ENCODE measurements at regions not wholly inside any gene's neighbourhood (a gene's known extent, or its start where the extent isn't known, plus 50 kb on each side); places are given as distances from the start of the nearest gene placed in this dataset.

GRCh38 chr2:198782734-198783133 lies 675.0 kb downstream of the SATB2 start:
- no peak for DNase-seq

- no peak for DNase-seq
Measured at GRCh38 chr2:198776616-198777406, 680.9 kb downstream of the SATB2 start.

- no peak for DNase-seq
Measured at GRCh38 chr2:198775737-198776136, 682.0 kb downstream of the SATB2 start.

GRCh38 chr2:198774576-198774975 lies 683.2 kb downstream of the SATB2 start:
- DNase-seq, result no peak

- DNase-seq, result no peak
Measured at GRCh38 chr2:198767694-198768093, 690.0 kb downstream of the SATB2 start.

GRCh38 chr2:198763793-198764192 lies 693.9 kb downstream of the SATB2 start:
- no peak for DNase-seq

- no peak for DNase-seq
Measured at GRCh38 chr2:198762441-198762840, 695.3 kb downstream of the SATB2 start.

- no peak for DNase-seq
Measured at GRCh38 chr2:198757069-198757468, 700.7 kb downstream of the SATB2 start.

- DNase-seq, result no peak
Measured at GRCh38 chr2:198756166-198756565, 701.6 kb downstream of the SATB2 start.

- DNase-seq, result no peak
Measured at GRCh38 chr2:198753101-198753500, 704.6 kb downstream of the SATB2 start.

- no peak for DNase-seq
Measured at GRCh38 chr2:198749364-198749763, 708.4 kb downstream of the SATB2 start.

GRCh38 chr2:198731842-198732399 lies 725.8 kb downstream of the SATB2 start:
- no peak for DNase-seq

- no peak for DNase-seq
Measured at GRCh38 chr2:198720266-198720665, 737.5 kb downstream of the SATB2 start.

- DNase-seq, result no peak
Measured at GRCh38 chr2:198717451-198717850, 740.3 kb downstream of the SATB2 start.

GRCh38 chr2:198715302-198715835 lies 742.4 kb downstream of the SATB2 start:
- DNase-seq, result no peak

- DNase-seq, result no peak
Measured at GRCh38 chr2:198712485-198712884, 745.3 kb downstream of the SATB2 start.

GRCh38 chr2:198711484-198711883 lies 746.3 kb downstream of the SATB2 start:
- DNase-seq, result no peak

GRCh38 chr2:198710562-198710961 lies 747.2 kb downstream of the SATB2 start:
- no peak for DNase-seq

- no peak for DNase-seq
Measured at GRCh38 chr2:198706476-198707082, 751.2 kb downstream of the SATB2 start.

GRCh38 chr2:198703281-198703680 lies 754.5 kb downstream of the SATB2 start:
- DNase-seq, result no peak

GRCh38 chr2:198702796-198703195 lies 754.9 kb downstream of the SATB2 start:
- DNase-seq, result no peak

- DNase-seq, result no peak
Measured at GRCh38 chr2:198701481-198701880, 756.3 kb downstream of the SATB2 start.

GRCh38 chr2:198700319-198700718 lies 757.4 kb downstream of the SATB2 start:
- no peak for DNase-seq

GRCh38 chr2:198698230-198698629 lies 759.5 kb downstream of the SATB2 start:
- DNase-seq, result no peak

All from T-helper 2 cell (primary cell).